Stimulated activated CD4-positive, alpha-beta T cell treated with anti-CD3 and anti-CD28 coated beads, Interleukin-15, amount 100 ng/mL, for 24 hours (primary cell): ENCODE measurements at regions not wholly inside any gene's neighbourhood (a gene's known extent, or its start where the extent isn't known, plus 50 kb on each side); places are given as distances from the start of the nearest gene placed in this dataset.

Source experiments
- DNase-seq: peaks from one replicate; pipeline ENCODE4 v3.0.0-alpha.2; 2020

DNA sequence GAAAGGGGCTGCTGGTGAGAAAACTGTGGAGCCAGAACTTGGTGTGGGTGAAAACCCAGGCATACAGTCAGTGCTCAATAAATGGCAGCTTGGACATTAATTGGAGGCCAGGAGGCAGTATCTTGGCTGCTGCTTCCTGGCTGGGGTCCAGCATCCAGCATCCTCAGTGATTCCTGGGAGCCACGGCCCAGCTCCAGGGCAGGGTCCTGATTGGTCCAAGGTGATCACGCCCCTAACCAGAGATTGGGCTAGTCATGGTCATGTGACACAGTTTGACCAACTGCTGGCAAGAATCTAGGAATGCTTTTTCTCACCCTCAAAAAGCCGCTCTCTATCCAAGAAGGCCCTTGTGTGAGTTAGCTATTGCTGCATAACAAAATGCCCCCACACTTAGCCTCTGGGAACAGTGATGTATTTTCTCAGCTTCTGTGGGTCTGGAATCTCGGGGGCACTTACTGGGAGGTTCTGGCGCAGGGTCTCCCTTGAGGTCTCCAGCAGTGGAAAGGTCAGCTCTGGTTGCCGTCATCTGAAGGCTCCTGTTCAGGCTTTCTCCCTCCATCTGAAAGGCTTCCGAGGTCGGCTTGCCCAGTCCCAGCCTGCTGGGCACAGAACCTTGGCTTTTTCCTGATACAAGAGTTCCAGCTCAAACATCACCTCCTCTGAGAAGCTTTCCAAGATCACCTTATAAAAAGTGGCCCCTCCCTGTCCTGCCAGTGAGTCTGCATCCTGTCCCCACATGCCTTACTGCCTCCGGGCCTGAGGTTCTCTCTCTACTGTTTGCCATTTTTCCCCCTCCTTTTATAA lies 119.2 kb upstream of the NCOR2 start:
- no peak for DNase-seq

DNA sequence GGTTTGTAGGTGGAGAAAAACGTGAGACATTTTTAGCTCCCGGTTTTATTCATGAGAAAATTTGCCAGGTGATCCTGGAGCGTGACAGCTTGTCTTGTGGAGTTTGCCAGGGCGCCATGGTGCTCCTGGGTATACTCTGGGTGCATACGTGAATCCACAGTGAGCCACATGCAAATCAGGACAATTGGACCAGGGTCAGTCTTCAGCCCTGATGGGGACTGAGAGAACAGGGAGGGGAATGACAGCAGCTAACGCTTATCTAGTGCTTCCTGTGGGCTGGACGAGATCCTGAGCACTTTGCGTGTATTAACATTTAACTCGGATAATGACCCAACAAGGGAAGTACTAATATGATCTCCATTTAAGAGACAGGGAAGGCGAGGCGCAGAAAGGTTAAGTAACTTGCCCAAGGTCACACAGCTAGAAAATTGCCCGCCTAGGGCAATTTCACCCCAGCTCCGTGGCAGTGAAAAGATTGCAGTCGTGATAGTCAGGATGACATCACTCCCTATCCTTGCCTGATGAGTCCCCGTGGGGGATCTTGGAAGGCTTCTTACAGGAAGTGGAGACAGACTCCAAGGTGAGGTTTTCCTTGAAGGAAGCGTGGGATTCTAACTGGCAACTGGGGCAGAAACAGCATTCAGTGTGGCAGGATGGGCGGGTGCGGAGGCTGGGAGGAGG lies 118.4 kb upstream of the NCOR2 start:
- no peak for DNase-seq

DNA sequence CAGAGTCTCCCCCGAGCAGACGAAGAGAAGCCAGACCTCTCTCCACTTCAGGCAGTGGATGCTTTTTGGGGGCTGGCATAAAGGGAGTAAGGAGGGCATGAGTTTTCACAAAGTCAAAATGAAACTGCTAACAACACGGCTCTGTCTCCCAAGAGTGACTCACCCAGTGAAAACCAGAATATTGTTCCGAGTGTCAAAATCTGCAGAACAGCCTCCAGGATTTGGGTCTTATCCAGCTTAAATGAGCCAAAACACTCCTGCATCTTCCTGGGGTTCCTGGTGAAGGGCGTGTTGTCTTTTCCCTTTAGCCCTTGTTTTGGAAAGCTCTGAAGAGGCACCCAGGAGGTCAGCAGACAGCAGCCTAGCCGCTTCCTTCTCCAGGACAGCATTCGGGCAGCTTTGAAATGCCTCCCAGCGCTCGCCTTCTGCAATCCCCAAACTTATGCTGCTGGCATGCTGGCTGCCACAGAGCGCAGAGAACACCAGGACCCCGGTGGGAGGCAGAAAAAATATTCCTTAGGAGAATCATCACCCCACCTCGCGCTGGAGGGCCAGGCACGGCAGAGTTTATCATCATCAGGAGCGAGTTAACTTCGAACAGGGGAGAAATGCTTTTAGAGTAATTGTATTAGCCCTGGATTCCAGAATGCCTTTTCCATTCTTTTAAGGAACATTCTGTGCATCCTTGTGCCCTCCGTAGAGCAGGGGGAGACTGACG lies 117.7 kb upstream of the NCOR2 start:
- peak; percentile 16 for DNase-seq

DNA sequence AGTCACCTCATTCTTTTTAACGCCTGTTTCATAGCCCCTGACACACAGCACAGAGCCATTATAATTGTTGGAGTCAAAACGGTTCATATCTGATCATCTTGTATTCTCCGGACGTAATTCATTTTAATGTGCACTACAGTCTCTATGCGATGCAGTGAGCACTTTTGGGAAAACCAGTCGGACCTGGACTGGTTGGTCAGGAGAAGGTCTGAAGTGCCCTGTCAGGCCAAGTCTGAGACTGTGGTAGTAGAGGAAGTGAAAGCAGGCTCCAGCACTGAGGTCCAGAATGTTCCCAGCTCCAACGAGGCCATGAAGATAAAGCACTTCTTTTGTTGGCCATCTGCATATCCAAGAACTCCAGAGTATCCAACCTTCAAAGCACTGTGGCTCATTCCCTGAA lies 117.1 kb upstream of the NCOR2 start:
- no peak for DNase-seq

DNA sequence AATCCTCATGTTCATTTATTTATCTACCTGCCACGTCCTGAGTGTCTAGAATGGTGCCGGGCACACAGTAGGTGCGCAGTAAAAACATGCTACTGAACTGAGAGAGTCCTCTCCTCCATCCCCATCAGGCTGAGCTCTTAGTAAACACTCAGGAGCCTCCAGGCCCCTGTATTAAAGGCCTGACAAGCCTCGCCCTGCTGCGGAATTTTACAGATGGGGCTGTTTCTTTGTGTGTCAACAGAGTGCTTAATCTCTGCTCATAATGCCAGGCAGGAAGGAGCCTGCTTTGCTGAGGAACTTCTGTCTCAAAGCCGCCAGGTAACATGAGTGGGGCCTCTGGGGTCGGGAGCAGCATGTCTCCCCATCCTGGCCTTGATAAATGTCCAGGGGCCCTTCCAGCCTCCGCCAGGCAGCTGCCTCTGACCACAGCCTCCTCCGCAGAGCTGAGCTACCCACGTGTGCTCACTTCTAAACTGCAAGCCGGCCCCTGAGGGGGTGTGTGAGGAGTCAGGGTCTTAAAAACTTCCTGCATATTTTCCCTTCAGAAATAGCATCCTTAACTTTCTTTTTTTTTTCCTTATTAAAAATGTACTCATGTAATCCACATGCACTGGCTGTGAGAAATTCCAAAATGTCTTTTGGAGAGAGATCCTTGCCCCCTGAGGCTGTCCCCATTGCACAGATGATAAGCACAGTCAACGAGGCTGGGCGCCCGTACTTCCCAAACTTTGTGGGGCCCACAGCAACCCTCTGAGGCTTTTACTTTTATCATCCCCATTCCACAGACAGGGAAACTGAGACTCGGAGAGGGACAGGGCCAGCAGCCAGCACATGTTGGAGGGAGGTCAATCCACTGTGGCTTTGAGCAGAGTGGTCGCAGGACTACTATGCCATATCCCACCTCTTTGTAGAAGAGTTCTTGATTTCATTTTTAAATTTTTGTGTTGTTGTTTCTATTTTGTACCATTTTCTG lies 116.0 kb upstream of the NCOR2 start:
- no peak for DNase-seq

DNA sequence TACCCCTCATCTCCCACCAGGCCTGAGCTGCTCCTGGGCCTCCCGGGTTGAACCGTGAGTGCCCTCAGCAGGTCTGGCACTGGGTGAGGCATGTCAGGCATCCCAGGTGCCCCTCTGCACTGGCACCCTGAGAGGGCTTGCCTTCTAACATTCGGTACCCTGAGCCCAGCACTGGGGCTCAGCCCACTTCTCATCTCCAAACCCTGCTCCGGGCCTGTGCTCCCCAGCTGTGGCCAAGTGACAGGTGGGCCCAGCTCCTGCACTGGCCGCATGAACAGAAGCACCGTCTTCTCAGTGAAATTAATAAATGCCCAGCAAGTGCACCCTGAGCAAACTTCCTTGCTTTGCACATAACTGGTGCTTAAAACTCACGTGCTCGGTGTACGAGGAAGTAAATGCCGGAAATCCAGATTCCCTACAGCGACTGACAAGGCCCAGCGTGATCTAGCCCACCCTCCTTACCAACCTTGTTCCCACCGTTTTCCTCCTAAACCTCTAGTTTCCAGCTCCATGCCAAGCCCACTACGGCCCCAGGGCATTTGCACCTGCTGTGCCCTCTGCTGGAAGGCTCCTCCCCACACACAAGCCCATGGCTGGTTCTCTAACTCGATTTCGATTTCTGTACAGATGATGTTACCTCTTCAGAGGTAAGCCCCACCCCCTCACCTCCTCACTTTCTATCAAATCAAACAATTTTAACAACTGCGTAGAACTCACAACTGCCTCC lies 115.2 kb upstream of the NCOR2 start:
- no peak for DNase-seq

- DNase-seq = no peak
Observed at GRCh38 chr12:124681779-124682391, 114.5 kb upstream of the NCOR2 start.

- DNase-seq = peak; percentile 46
Observed at GRCh38 chr12:124680863-124681778, 113.7 kb upstream of the NCOR2 start.

GRCh38 chr12:124679533-124680371 lies 112.3 kb upstream of the NCOR2 start:
- DNase-seq = no peak

DNA sequence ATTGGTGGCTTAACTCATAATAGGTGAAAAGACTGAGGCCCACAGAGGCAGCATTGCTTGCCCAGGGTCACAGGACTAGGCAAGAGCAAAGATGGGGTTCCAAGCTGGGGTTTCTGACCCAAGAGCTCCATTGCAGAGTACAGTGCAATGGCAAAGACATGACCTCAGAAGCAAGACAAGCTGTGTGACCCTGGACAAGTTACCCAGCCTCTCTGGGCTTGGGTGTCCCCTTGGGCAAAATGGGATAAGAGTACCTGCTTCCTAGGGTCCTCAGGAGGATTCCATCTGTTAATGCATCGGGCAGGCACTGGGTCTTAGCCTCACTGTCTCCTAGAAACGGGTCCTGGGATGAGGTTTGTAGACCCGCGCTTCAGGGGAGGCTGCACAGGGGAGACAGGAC lies 111.6 kb upstream of the NCOR2 start:
- no peak for DNase-seq

- no peak for DNase-seq
Observed at GRCh38 chr12:124678421-124678893, 111.0 kb upstream of the NCOR2 start.

GRCh38 chr12:124677552-124678356 lies 110.3 kb upstream of the NCOR2 start:
- no peak for DNase-seq

GRCh38 chr12:124676714-124677462 lies 109.5 kb upstream of the NCOR2 start:
- no peak for DNase-seq

GRCh38 chr12:124675881-124676713 lies 108.7 kb upstream of the NCOR2 start:
- DNase-seq = no peak

DNA sequence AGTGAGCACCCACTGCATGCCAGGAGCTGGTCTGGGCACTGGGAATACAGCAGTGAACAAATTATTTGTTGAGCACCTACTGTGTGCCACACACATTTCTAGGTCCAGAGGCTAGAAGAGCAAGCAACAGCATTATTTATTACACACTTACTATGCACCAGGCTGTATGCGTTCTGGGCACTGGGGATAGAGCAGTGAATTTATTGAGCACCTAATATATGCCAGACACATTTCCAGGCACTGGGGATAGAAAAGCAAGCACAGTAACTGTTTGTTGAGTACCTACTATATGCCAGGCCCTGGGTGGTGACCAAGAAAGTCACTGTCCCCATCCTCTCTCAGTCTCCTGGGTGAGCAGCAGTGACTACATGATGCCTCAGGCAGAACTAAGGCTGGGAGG lies 107.5 kb upstream of the NCOR2 start:
- DNase-seq = no peak

GRCh38 chr12:124673801-124674617 lies 106.6 kb upstream of the NCOR2 start:
- DNase-seq = no peak
